C1 segment of cervical spinal cord (tissue), 14 donors: ENCODE measurements at regions not wholly inside any gene's neighbourhood (a gene's known extent, or its start where the extent isn't known, plus 50 kb on each side); places are given as distances from the start of the nearest gene placed in this dataset.

Experiments
- DNase-seq, 14 donors: peaks; one replicate each; lab custom pipeline; 2025; lab: John Stamatoyannopoulos, UW

- DNase-seq = no peak
Measured at GRCh38 chr2:45178854-45179253, 169.6 kb upstream of the SIX2 start.

- no peak for DNase-seq
Measured at GRCh38 chr2:45178359-45178758, 169.1 kb upstream of the SIX2 start.

GRCh38 chr2:45177870-45178269, 168.6 kb upstream of the SIX2 start:
- DNase-seq = no peak

DNA sequence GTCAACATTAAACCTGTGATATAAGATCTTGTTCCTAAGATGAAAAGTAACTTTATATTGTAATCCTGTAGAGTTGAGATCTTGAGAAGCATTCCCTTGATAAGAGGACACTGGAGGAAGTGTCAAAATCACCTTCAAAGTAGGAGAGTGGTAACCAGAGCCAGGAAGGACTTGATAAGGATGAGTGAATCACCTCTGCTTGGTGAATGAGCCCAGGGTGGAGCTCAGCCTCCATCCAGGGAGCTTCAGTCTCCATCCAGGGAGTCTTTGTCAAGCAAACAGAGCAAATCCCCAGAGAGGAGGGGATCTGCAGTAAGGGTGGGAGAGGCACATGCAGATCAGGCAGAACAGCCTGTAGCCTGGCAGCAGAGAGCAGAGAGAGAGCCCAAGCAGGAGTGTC, 167.1 kb upstream of the SIX2 start:
- no peak for DNase-seq

DNA sequence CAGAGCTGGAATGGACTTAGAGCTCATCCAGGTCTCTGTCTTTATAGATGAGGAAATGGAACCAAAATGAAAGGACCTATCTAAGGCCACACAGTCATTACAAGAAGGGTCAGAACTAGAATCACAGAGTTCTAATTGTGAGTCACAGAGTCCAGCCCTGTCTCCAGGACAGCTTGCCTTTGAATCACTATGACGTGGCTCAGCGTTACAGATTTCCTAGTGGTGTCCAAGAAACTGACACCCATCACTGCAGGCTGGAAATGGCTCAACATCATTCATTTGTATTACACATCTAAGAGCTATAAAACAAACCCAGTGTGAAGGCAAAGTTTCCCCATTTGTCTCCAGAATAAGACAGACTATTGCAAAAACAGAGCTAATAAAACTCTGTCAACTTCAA, 164.3 kb upstream of the SIX2 start:
- no peak for DNase-seq

DNA sequence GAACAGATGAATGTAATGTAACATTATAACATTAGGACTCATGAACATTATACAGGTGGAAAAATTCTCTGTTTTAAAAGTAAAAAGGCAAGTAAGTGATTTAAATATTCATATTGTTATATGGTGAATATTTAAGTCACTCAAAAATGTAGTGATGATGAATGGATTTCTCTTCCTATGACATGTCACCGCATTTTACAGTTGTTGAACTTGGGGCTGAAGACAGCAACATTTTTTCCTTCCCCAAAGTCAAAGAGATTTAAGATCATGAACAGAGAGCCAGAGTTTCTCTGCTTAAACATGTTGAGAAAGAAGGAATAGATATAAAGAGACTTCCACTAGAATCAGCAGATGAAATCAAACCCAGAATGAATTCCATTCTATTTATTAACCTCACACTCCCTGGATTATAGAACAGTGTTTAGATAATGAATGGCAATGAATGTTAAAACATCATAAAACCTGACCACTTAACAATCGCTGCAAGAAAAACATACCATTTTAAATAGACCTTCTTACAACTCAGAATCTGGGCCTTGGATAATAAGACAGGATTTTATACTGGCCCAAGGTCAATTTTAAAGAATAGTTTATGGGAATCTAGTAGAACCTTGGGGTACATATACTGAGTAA, 163.6 kb upstream of the SIX2 start:
- DNase-seq = no peak

DNA sequence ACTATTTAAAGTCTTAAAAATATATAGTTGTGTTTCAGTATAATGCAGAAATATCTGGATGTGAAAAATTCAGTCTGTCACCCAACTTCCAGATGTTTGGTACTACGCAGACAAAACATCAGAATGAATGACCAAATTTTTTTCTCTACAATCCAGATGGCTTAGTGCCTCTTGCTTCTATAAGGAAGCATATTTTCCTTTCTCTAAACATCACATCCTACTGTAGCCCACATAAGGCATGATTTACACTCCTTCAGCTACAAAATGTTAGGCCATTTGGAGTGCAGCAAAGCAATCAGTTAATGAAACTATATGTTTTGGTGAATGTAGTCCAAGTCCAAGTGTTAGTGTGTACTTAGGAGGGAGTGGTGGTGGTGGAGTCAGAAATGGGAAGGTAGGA, 162.9 kb upstream of the SIX2 start:
- no peak for DNase-seq

DNA sequence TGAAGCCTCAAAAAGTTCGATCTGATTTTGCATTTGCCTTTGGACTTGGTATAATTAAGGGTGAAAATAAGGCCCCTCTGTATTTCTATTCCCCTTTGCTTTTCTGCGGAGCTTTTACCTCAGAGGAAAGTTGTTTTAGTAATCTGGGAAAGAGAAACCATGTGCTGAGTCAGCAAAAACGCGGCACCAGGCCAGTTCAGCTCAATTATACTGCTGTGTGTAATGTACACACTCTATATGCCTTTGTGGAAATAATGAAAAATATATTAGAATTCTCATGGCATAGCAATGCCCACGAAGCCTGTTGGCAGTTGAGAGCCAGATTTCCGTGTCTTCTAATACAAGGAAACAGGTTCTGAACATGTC, 161.9 kb upstream of the SIX2 start:
- DNase-seq = no peak

- no peak for DNase-seq
Measured at GRCh38 chr2:45170191-45171135, 161.2 kb upstream of the SIX2 start.

DNA sequence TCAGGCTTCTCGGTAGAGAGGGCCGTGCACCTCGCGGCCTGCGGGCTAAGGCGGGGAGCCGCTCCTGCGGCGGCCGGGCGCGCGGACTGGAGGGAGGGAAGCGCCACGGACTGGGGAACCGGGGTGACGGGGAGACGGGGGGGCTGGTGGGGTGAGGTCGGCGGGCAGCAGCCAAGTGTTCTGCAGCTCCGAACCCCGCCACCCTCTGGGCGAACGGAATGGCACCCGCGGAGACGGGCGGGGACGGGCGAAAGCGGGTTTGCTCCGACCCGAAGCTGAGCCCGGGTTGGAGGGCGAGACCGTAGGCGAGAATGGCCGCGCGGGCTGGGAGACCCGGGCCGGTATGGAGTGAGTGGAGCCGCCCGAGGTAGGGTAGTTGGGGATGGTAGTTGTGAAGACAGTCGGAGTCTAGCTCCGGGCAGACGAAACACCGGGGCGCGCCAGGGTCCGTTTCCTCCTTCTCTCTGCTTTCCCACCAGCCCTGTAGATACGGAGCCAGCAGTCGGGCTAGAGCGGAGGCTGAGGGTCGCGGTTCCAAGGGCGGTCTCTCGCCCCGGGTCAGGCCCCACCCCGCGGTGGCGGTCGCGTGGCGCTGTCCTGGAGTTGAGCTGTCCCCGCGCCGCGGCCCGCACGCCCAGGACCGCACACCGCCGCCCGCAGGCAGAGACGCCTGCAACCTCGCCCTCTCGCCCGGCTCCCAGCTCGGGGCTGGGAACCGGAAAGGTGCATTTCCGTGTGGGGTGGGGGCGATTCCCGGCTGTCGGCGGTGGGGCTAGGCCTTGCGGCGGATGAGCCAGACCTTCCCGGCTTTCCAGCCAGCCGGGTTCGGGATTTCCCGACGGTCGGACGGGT, 160.3 kb upstream of the SIX2 start:
- no peak for DNase-seq

DNA sequence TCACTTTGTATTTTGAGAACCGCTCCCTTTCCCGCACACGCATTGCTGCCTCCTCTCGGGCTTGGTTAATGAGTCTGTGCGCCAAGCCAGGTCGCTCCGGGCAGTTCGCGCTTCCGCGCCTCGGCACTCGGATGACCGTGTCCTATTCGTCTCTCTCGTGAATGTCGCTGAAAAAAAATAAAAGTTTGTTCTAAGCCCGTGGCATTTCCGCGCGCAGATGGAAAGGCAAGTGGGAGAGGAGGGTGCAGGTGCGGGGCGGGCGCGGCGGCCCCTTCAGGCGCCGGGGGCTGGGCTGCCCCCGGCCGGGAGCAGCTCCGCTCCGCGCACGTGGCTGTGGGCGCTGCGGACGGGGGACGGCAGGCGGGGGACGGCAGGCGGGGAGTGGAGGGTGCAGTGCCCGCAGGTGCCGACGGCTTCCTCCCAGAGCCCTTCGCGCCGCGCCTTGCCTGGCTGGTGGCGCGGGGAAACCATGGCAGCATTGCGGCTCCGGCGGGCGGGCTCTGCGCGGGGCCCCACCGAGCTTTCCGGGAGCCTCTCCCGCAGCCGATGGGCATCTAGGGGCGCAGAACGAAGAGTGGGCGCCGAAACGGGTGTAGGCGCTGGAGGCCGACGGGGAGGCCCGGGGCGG, 159.6 kb upstream of the SIX2 start:
- DNase-seq = no peak

DNA sequence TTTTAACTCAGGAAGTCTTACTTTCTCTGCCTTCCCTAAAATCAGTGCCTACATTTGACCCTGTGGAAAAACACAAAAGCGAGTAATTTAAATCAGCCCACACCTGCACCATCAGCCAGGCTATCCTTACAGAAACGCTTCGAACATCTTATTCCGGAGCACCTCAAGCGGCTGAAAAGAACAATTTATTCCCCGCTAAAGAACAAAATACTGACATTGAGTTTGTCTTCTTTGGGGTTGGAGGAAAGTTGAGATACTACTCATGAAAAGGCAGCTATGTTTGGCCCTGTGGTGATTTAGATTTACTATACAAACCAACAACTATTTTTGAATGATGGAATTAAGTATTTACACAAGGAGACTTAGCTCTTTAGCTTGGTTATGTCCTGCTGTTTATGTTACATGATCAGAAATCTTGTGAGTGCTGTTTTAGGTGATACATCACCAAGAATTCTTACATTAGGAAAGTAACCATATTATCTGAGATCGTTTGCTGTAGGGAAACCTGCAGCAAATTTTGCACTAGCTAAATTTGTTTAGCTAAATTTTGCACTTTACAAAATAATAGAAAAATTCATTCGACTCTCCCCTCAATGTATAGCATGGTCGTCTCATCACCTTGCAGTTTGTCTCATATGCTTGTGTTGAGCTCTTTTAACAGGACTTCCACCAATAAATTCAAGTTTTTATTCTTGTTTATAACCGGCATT, 158.8 kb upstream of the SIX2 start:
- no peak for DNase-seq

DNA sequence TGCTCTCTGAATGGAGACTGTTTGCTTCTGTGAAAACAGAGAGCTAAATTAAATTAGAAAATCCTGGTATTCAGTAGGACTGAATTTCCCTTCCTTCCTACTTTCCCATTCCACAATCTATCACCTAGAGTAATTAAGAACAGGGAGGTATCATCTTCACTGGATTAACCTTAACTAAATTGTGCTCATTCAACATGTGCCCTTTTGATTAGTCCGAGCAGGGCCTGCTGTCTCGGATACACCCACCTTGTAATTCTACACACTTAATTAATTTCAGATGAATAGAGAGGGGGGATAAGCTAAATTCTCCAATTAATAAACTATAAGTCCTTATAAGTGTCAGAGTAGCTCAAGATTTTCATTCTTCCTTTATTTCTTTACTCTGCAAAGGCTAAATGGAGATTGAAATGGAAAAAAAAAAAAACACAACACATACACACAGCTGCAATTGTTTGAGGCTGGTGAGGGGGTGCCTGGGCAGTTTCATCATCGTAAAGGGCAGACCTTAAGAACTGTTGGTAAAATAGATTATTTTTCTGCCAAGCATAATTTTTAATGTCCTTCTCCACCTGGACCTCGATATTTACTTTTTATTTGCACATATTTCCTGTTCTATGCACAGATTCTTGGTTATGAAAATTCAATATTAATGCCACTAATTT, 157.1 kb upstream of the SIX2 start:
- no peak for DNase-seq

- DNase-seq = no peak
Measured at GRCh38 chr2:45162711-45163110, 153.5 kb upstream of the SIX2 start.

GRCh38 chr2:45156605-45157004, 147.4 kb upstream of the SIX2 start:
- DNase-seq = no peak

DNA sequence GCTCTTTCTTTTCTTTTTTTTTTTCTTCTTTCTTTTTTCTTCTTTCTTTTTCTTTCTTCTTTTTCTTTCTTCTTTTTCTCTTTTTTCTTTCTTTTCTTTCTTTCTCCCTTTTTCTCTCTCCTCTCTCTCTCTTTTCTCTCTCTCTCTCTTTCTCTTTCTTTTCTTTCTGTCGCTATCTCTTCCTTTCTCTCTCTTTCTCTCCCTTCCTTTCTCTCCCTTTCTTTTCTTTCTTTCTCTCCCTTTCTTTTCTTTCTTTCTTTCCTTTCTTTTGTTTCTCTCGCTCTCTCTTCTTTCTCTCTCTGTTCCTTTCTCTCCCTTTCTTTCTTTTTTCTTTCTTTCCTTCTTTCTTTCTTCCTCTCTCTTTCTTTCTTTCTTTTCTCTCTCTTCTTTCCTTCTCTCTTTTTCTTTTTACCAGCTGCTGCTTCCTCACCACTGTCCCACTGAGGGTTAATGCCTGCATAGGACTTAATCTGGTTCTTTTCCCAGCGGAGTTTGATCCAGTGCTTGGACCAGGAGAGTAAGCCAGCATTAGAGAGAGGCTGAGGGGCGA, 145.4 kb upstream of the SIX2 start:
- DNase-seq = no peak

DNA sequence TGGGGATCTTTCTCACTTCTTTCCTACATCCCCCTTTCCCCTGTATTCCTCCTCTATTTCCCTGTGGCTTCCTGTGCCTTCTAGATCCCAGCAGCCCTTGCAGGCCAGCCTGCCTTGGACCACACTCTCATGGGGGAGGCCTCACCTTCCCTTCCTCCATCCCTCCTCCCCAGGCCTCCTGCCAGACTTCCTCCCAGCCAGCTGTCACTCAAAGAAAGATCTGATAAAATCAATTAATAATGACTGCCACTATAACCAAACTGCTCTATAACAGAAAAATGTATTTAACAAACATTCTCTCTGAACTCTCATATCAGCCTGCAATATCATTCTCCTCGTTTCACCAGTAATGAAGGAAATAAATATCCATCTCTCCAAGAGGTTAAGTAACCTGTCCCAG, 144.9 kb upstream of the SIX2 start:
- no peak for DNase-seq

- DNase-seq = no peak
Measured at GRCh38 chr2:45153121-45153520, 143.9 kb upstream of the SIX2 start.

DNA sequence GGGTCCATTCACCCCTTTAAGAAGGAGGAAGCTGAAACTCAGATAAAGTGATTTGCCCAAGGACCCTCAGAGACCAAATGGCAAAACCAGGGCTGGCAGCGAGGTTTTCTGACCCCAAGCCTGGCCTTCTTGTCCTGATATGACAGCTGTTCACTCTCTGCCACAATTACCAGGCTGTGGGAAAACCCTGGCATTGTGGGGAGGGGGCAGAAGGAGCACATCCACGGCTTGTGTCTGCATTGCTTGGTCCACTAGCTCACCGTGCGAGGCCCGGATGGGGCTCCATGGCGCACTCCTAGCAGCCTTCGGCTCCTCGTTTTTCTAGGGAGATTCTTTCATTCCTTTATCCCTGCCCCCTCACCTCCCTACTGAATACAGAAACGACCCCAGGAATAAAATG, 143.4 kb upstream of the SIX2 start:
- DNase-seq = no peak
